GM10248 (cell line): ENCODE measurements at regions not wholly inside any gene's neighbourhood (a gene's known extent, or its start where the extent isn't known, plus 50 kb on each side); places are given as distances from the start of the nearest gene placed in this dataset.
"Not testable (repeated sequence)": the region's sequence is repeated elsewhere in the genome, so short reads cannot be mapped to it uniquely, and the experiment has no call there.

Experiments used
- CTCF ChIA-PET: fragments of 300-600 bp; sonication (Branson Sonifier 250); formaldehyde crosslinking; extraction: SDS; loops from one replicate; lab custom pipeline; 2021; ENCODE audit warnings: antibody characterized with exemption; lab: Yijun Ruan, JAX
- POLR2A ChIA-PET: fragments of 350-650 bp; sonication (Branson Sonifier 250); formaldehyde crosslinking; extraction: SDS; loops from one replicate; lab custom pipeline; 2020; ENCODE audit warnings: antibody characterized with exemption; lab: Yijun Ruan, JAX
- DNase-seq: peaks from one replicate; pipeline ENCODE4 v3.0.0; 2012; ENCODE audit errors: extremely low spot score
- CTCF ChIP-seq: IDR thresholded peaks from 2 replicates; pipeline ENCODE4 v1.5.1; 2012; ENCODE audit warnings: mild to moderate bottlenecking, low read depth; ENCODE audit errors: extremely low read depth, missing control alignments, control extremely low read depth

DNA sequence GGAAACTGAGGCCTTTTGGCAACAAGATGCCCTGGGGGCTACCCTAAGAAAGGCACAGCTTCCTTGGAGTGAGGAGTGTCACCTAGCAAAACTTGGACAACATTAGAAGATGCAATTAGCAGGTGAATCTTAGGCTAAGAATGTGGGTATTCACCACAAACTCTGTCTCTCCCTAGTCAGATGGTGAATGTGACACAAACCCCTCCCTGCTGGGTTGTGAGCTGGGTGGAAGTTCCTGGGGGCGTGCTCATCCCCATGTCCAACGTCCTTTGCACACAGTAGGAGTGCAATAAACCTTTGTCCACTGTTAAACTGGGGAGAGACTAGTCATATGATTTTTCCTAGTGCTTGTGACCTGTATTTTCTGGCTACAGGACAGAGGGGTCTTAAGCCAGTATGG, 67.1 kb upstream of the SH3GL3 start:
- no peak for TF ChIP-seq CTCF
- ChIA-PET CTCF (interaction anchor here (0.8 to 2.4 kb wide), 8 partner anchors 10 to 369 kb away, joined by 3 to 23 read pairs (median 4); partner anchors contain the start of gene C15orf40), POLR2A (no interaction called here)
- no peak for DNase-seq

GRCh38 chr15:83380682-83381081, 66.5 kb upstream of the SH3GL3 start:
- TF ChIP-seq CTCF: peak; percentile 77
- DNase-seq: peak; percentile 74
- CTCF ChIA-PET: interaction anchor here (0.8 to 2.4 kb wide), 10 partner anchors 9 to 370 kb away, joined by 3 to 23 read pairs (median 4); partner anchors contain the start of gene C15orf40
- POLR2A ChIA-PET: no interaction called here

DNA sequence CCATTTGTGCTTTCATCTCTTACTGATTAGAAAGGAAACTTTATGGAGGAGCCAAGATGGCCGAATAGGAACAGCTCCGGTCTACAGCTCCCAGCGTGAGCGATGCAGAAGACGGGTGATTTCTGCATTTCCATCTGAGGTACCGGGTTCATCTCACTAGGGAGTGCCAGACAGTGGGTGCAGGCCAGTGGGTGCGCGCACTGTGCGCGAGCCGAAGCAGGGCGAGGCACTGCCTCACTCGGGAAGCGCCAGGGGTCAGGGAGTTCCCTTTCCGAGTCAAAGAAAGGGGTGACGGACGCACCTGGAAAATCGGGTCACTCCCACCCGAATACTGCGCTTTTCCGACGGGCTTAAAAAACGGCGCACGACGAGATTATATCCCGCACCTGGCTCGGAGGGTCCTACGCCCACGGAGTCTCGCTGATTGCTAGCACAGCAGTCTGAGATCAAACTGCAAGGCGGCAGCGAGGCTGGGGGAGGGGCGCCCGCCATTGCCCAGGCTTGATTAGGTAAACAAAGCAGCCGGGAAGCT, 63.5 kb upstream of the SH3GL3 start:
- CTCF ChIA-PET: not testable (repeated sequence)

GRCh38 chr15:83396101-83396500, 51.0 kb upstream of the SH3GL3 start:
- POLR2A ChIA-PET: no interaction called here
- CTCF ChIA-PET: no interaction called here
- TF ChIP-seq CTCF: no peak

More for the DNA sequence above, 63.5 kb upstream of the SH3GL3 start:
- DNase-seq, POLR2A ChIA-PET: not testable (repeated sequence)

More at GRCh38 chr15:83396101-83396500, 51.0 kb upstream of the SH3GL3 start:
- DNase-seq: no peak
